D721Med (cell line): ENCODE measurements at regions not wholly inside any gene's neighbourhood (a gene's known extent, or its start where the extent isn't known, plus 50 kb on each side); places are given as distances from the start of the nearest gene placed in this dataset.

ENCODE experiments used
- DNase-seq: peaks from one replicate; pipeline ENCODE4 v3.0.0; 2011; ENCODE audit warnings: low spot score; ENCODE audit not compliant: insufficient read length
- FAIRE-seq: peaks from 2 replicates; lab custom pipeline; 2011; peaks lifted over from hg19 to GRCh38; lab: Jason Lieb, UNC
- CTCF ChIP-seq: IDR thresholded peaks from 2 replicates; pipeline ENCODE4 v1.5.1; 2012; ENCODE audit warnings: mild to moderate bottlenecking, control low read depth; ENCODE audit not compliant: insufficient read depth; ENCODE audit errors: missing control alignments

- DNase-seq, result no peak
- FAIRE-seq, result no peak
- no peak for TF ChIP-seq CTCF
Measured at GRCh38 chr5:77828445-77828844, 52.3 kb upstream of the TBCA start.
